ENCODE measurements at regions not wholly inside any gene's neighbourhood (a gene's known extent, or its start where the extent isn't known, plus 50 kb on each side); places are given as distances from the start of the nearest gene placed in this dataset.

- Histone ChIP-seq H3K79me2 (ENCODE audit: control insufficient read depth in 1 of 2, insufficient read depth in 2 of 2, low read length in 2 of 2) (no peaks in the 10 kb centered on the region), H3K4me3 (ENCODE audit: extremely low read depth in 1 of 4, insufficient read depth in 2 of 4, low read depth in 3 of 4, low read length in 4 of 4) (no peak overlapping the region), H3K23me2 (ENCODE audit: low read depth, low read length) (no peaks in the 10 kb centered on the region), H3K4me1 (replicated peaks in 1 of 4; ENCODE audit: control insufficient read depth in 3 of 4, insufficient read depth in 4 of 4, low read length in 3 of 4) (no peaks in the 10 kb centered on the region), H2AFZ (ENCODE audit: low read length) (no peak overlapping the region), H2AK5ac (ENCODE audit: low read depth, low read length) (no peak overlapping the region), H2BK12ac (ENCODE audit: low read depth, low read length) (no peak overlapping the region), H3K27me3 (replicated peaks in 1 of 4; ENCODE audit: control insufficient read depth in 3 of 4, extremely low read depth in 1 of 4, insufficient read depth in 3 of 4, low read length in 3 of 4) (no peaks in the 10 kb centered on the region), H4K91ac (replicated peaks; ENCODE audit: insufficient read length, low read length) (no peak overlapping the region), H4K5ac (ENCODE audit: insufficient read length, low read depth, low read length) (no peak overlapping the region), H2BK120ac (replicated peaks; ENCODE audit: low read depth, low read length) (no peak overlapping the region), H3K23ac (ENCODE audit: insufficient read length) (no peak overlapping the region), H3K79me1 (ENCODE audit: low read depth, low read length) (no peaks in the 10 kb centered on the region), H2BK20ac (ENCODE audit: low read length) (no peak overlapping the region), H3K36me3 (ENCODE audit: control insufficient read depth in 2 of 4, insufficient read depth in 4 of 4, low read length in 3 of 4) (no peaks in the 10 kb centered on the region), H2BK5ac (ENCODE audit: low read depth, low read length) (no peak overlapping the region), H3K56ac (replicated peaks; ENCODE audit: insufficient read length, low read depth, low read length) (no peak overlapping the region), H3K9ac (replicated peaks in 1 of 4; ENCODE audit: extremely low read depth in 1 of 4, low read depth in 3 of 4, low read length in 3 of 4) (no peak overlapping the region), H3K4ac (replicated peaks; ENCODE audit: insufficient read length, low read depth, low read length) (no peak overlapping the region), H3K18ac (ENCODE audit: extremely low read depth, low read length) (no peak overlapping the region), H2BK15ac (ENCODE audit: low read length) (no peak overlapping the region), H3K27ac (ENCODE audit: low read depth, low read length) (no peak overlapping the region), H3K14ac (ENCODE audit: insufficient read length) (no peak overlapping the region), H3K9me3 (ENCODE audit: insufficient read depth in 2 of 2, low read depth in 1 of 2, low read length in 1 of 2) (no peaks in the 10 kb centered on the region; a peak in 1 of 4 replicates), H4K8ac (ENCODE audit: extremely low read depth, insufficient read depth, low read length) (no peak overlapping the region), H4K20me1 (replicated peaks in 1 of 2; ENCODE audit: control insufficient read depth in 1 of 2, insufficient read depth in 2 of 2, low read length in 2 of 2) (no peaks in the 10 kb centered on the region), H3K4me2 (ENCODE audit: insufficient read depth in 1 of 2, low read depth in 2 of 2, low read length in 2 of 2) (no peak overlapping the region)
- CTCF ChIA-PET (ENCODE audit: partially characterized antibody), result no interaction called here
- DNase-seq (ENCODE audit: low read depth in 1 of 2, low spot score in 2 of 2), result no peak
- POLR2A ChIA-PET (ENCODE audit: partially characterized antibody), result no interaction called here
- FAIRE-seq, result no peak
- 90% methylated on average over 1 of the region's 1 CpG; no CpG with 5 or more reads in 1 of the 2 experiments for WGBS, 2 experiments (ENCODE audit: extremely low coverage in 1 of 2, insufficient coverage in 1 of 2, insufficient read length in 1 of 2, insufficient replicate concordance in 2 of 2, low coverage in 1 of 2, low lambda C conversion rate in 2 of 2, missing lambda C conversion rate in 1 of 2)
- no peak for TF ChIP-seq CBX8 (IDR thresholded peaks at IDR 0.05; ENCODE audit: borderline replicate concordance, low read depth, low read length)
- no peak for TF ChIP-seq RAD21 (IDR thresholded peaks at IDR 0.05 in 1 of 2, conservative IDR thresholded peaks at IDR 0.05 in 1 of 2; ENCODE audit: low read depth in 2 of 2, low read length in 2 of 2)
- no peak for TF ChIP-seq EGR1 (IDR thresholded peaks at IDR 0.05; ENCODE audit: borderline replicate concordance, low read depth, low read length)
- TF ChIP-seq ATF2 (IDR thresholded peaks at IDR 0.05; ENCODE audit: low read length), result no peak
- TF ChIP-seq SP1 (IDR thresholded peaks at IDR 0.05; ENCODE audit: low read depth, low read length), result no peak
- no peak for TF ChIP-seq CTCF (IDR thresholded peaks at IDR 0.05; ENCODE audit: control extremely low read depth in 1 of 3, insufficient read depth in 1 of 3, low read depth in 1 of 3, low read length in 3 of 3)
- TF ChIP-seq ZNF274 (IDR thresholded peaks at IDR 0.05; ENCODE audit: borderline replicate concordance, extremely low read depth, low read length), result no peak
- TF ChIP-seq RFX5 (IDR thresholded peaks at IDR 0.05; ENCODE audit: borderline replicate concordance, low read depth, low read length), result no peak
- no peak for TF ChIP-seq GABPA (IDR thresholded peaks at IDR 0.05; ENCODE audit: borderline replicate concordance, insufficient read depth, low read length)
- TF ChIP-seq CREB1 (IDR thresholded peaks at IDR 0.05), result no peak
- no peak for TF ChIP-seq NRF1 (IDR thresholded peaks at IDR 0.05; ENCODE audit: low read depth, low read length)
These were observed 852.5 kb upstream of the LRATD1 start for GRCh38 chr2:13779996-13780395.

Measured in H1 (cell line).